GM21381 (cell line): ENCODE measurements at regions not wholly inside any gene's neighbourhood (a gene's known extent, or its start where the extent isn't known, plus 50 kb on each side); places are given as distances from the start of the nearest gene placed in this dataset.

Experiments used
- ATAC-seq: cut with Tn5 transposase; IDR thresholded peaks from one replicate; pipeline ENCODE4 v1.9.1; 2021; ENCODE audit warnings: mild to moderate bottlenecking, moderate library complexity; ENCODE audit not compliant: unreplicated experiment

- ATAC-seq: no peak
Observed at GRCh38 chr16:86447228-86447627, 63.1 kb upstream of the FOXF1 start.

DNA sequence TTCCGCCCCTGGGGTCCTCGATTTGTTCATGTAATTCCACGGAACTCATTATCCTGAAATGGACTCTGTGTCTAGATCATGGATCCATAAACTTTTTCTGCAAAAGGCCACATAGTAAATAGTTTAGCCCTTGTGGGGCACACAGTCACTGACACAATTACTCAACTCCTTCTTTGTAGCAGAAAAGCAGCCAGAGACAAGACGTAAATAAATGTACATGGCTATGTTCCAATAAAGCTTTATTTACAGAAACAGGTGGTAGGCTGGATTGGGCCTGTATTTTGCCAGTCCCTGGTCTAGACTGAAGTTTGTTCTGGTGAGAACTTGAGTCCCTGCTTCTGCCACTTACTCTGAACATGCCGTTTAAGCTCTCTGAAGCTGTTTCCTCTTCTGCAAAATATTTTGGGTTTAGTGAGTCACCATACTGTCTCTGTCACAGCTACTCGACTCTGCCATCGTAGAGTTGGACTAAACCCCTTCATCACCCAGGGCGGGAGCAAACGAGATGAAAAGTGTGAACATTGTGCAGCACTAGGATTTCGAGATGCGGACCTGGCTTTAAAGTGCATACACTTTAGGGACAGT, 61.9 kb upstream of the FOXF1 start:
- no peak for ATAC-seq

GRCh38 chr16:86449446-86450095, 60.8 kb upstream of the FOXF1 start:
- ATAC-seq: no peak

GRCh38 chr16:86450691-86451090, 59.6 kb upstream of the FOXF1 start:
- no peak for ATAC-seq

- ATAC-seq: no peak
Observed at GRCh38 chr16:86452451-86452850, 57.9 kb upstream of the FOXF1 start.

- ATAC-seq: no peak
Observed at GRCh38 chr16:86455116-86455515, 55.2 kb upstream of the FOXF1 start.

GRCh38 chr16:86455640-86456039, 54.7 kb upstream of the FOXF1 start:
- ATAC-seq: no peak

DNA sequence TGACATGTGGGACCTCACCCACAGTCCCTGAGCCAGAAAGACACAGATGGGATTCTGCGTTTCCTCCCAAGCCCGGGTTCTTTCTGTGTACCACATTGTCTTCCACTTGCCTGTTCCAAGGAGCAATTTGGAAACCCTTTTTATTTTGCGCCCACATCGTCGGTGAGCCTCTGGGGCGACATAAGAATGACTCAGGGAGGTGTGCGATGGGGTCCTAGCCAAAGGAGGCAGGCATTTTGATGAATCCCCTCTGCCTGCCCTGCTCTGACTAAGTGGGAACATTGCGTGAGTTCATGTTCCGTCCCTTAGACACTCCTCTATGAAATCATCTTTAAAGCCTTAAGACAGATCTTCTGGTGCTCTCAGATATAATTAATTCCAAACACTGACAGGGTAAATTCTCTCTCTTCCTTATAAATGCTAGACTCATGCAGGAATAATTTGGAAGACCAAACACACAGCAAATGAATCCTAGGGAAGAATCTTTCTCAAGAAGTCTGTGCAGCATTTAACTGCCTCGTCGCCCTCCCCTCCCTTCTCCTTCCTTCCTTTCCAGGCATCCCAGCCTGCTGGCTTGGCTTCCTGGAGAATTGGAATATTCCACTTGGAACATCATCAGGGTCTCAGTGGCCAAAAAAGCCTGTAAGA, 52.7 kb upstream of the FOXF1 start:
- ATAC-seq: no peak

DNA sequence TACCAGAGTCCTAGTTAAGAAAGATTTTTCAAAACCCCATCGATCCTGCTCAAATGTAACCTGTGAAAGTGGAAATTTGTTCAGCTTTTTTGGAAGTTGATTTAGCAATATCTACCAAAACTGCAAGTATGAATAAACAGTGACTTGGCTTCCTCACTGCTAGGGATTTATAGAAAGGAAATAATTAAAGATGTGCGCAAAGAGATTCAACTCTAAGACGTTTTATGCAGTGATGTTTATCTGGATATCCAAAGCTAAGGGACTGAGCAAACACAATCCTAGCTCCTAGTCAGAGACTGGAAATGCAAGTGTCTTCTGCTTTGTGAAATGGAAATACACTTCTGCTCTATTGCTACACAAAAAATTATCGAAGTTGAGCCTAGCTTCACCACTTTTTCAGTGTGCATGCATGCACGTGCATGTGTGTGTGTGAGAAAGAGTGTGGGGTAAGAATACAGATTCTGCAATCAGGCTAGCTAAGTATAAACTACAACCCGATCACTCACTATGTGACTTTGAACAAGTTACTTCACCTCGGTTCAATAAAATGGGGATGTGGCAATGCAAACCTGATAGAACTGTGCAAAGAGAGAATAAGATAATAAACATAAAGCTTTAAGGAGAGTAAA, 52.1 kb upstream of the FOXF1 start:
- no peak for ATAC-seq

DNA sequence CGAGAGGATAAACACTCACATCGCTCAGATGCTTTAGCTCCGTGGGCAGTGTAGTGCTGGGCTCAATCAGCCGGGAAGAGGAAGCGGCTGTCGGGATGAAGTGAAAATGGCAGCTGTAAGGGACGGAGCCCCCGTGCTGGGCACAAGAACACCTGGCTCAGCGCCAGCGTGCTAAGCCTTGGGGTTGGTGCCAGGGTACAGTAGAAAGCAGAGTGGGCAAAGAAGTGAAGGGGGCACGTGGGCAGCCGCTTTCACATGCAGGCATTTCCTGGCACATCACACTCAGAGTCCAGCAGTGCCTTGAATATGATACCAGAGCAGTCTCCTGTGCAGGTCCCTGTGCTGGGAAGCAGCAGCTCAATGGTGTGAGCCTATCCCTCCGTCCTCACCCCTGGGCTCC, 51.1 kb upstream of the FOXF1 start:
- no peak for ATAC-seq
